ENCODE measurements at regions not wholly inside any gene's neighbourhood (a gene's known extent, or its start where the extent isn't known, plus 50 kb on each side); places are given as distances from the start of the nearest gene placed in this dataset.

GRCh38 chr4:41455206-41455605, 82.8 kb upstream of the LIMCH1 start:
- Histone ChIP-seq H3K9me3 (no peaks in the 10 kb centered on the region), H3K36me3 (no peaks in the 10 kb centered on the region), H3K4me1 (ENCODE audit: control insufficient read depth in 1 of 2, low read depth in 2 of 2) (peaks cover 7 to 15% of the 10 kb centered on the region in 2 donors), H3K27me3 (replicated peaks; ENCODE audit: insufficient read depth) (no peaks in the 10 kb centered on the region), H3K27ac (no peak overlapping the region), H3K4me3 (no peak overlapping the region)
- no peak for TF ChIP-seq CTCF (IDR thresholded peaks at IDR 0.05)
- DNase-seq (ENCODE audit: low spot score) (no peak), ATAC-seq (ENCODE audit: insufficient number of reproducible peaks, low FRiP score, low read depth) (no peak)

DNA sequence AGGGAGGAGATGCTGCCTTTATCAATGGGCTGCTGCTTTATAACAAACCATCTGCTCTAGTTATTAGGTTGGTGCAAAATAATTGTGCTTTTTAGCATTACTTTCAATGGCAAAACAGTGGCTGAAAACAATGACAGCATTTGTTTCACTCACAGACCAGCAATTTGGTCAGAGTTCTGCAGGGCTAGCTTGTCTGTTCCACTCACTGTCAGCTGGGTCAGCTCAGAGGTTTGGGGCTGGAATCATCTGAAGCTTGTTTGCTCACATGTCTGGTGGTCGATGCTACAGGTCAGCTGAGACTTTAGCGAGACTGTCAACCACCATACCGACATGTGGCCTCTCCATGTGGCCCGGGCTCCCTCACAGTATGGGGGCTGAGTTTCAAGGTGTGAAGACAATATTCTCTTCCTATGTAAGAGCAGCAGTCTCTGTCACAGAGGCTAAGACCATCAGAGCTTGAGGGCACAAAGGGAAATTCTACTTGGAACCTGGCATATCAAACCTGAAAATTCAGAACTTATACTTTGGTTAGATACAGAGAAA, 81.3 kb upstream of the LIMCH1 start:
- no peak overlapping the region for H3K4me3 ChIP-seq
- no peak for DNase-seq (ENCODE audit: low spot score)
- H3K27me3 ChIP-seq (replicated peaks; ENCODE audit: insufficient read depth) = no peaks in the 10 kb centered on the region
- ATAC-seq (ENCODE audit: insufficient number of reproducible peaks, low FRiP score, low read depth) = no peak
- H3K36me3 ChIP-seq = no peaks in the 10 kb centered on the region
- TF ChIP-seq CTCF (IDR thresholded peaks at IDR 0.05) = no peak
- no peaks in the 10 kb centered on the region for H3K9me3 ChIP-seq
- peaks cover 7 to 26% of the 10 kb centered on the region in 2 donors for H3K4me1 ChIP-seq (ENCODE audit: control insufficient read depth in 1 of 2, low read depth in 2 of 2)
- no peak overlapping the region for H3K27ac ChIP-seq

DNA sequence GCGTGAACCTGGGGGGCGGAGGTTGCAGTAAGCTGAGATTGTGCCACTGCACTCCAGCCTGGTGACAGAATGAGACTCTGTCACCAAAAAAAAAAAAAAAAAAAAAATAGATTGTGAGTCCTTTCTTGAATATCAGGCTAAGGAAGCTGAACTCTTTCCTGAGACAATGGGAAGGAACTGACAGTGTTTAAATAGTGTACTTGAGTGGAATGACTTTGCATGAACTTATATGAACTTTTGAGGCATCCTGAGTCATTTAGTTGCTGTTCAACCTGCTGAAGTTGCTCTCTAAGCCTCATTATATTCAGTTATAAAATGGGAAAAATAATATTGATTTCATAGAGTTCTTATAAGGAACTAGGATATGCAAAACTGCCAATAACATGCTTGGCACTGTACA, 79.3 kb upstream of the LIMCH1 start:
- Histone ChIP-seq H3K27ac (no peak overlapping the region), H3K9me3 (no peaks in the 10 kb centered on the region), H3K4me1 (ENCODE audit: control insufficient read depth in 1 of 2, low read depth in 2 of 2) (peaks cover 0 to 37% of the 10 kb centered on the region in 2 donors), H3K36me3 (no peaks in the 10 kb centered on the region), H3K4me3 (no peak overlapping the region), H3K27me3 (replicated peaks; ENCODE audit: insufficient read depth) (no peaks in the 10 kb centered on the region)
- DNase-seq (ENCODE audit: low spot score) = no peak
- no peak for TF ChIP-seq CTCF (IDR thresholded peaks at IDR 0.05)
- no peak for ATAC-seq (ENCODE audit: insufficient number of reproducible peaks, low FRiP score, low read depth)

GRCh38 chr4:41460641-41461040, 77.3 kb upstream of the LIMCH1 start:
- TF ChIP-seq CTCF (IDR thresholded peaks at IDR 0.05) = no peak
- peaks cover 0 to 30% of the 10 kb centered on the region in 2 donors for H3K4me1 ChIP-seq (ENCODE audit: control insufficient read depth in 1 of 2, low read depth in 2 of 2)
- H3K27ac ChIP-seq = no peak overlapping the region
- H3K36me3 ChIP-seq = no peaks in the 10 kb centered on the region
- no peak overlapping the region for H3K4me3 ChIP-seq
- DNase-seq (ENCODE audit: low spot score) (no peak), ATAC-seq (ENCODE audit: insufficient number of reproducible peaks, low FRiP score, low read depth) (no peak)
- no peaks in the 10 kb centered on the region for H3K9me3 ChIP-seq
- H3K27me3 ChIP-seq (replicated peaks; ENCODE audit: insufficient read depth) = no peaks in the 10 kb centered on the region

- no peak for TF ChIP-seq CTCF (IDR thresholded peaks at IDR 0.05)
Measured at GRCh38 chr4:41461780-41462307, 76.1 kb upstream of the LIMCH1 start.

More at GRCh38 chr4:41461780-41462307, 76.1 kb upstream of the LIMCH1 start:
- H3K27ac ChIP-seq = no peak overlapping the region
- no peak overlapping the region for H3K4me3 ChIP-seq
- ATAC-seq (ENCODE audit: insufficient number of reproducible peaks, low FRiP score, low read depth) (no peak), DNase-seq (ENCODE audit: low spot score) (no peak)
- no peaks in the 10 kb centered on the region for H3K36me3 ChIP-seq
- no peaks in the 10 kb centered on the region for H3K27me3 ChIP-seq (replicated peaks; ENCODE audit: insufficient read depth)
- no peaks in the 10 kb centered on the region for H3K9me3 ChIP-seq
- peaks cover 0 to 31% of the 10 kb centered on the region in 2 donors for H3K4me1 ChIP-seq (ENCODE audit: control insufficient read depth in 1 of 2, low read depth in 2 of 2)
